Prostate gland (tissue), 2 donors: ENCODE measurements at regions not wholly inside any gene's neighbourhood (a gene's known extent, or its start where the extent isn't known, plus 50 kb on each side); places are given as distances from the start of the nearest gene placed in this dataset.

Experiments used
- DNase-seq: peaks from one replicate; pipeline ENCODE4 v3.0.0-alpha.2; 2019; ENCODE audit warnings: low spot score
- H3K27ac ChIP-seq, 2 donors: fragments of 200-600 bp; sonication (generic); 2 replicates each; pipeline ENCODE4 v1.5.1; 2017 to 2019
- H3K27me3 ChIP-seq: fragments of 200-600 bp; sonication (generic); replicated peaks from 2 replicates; pipeline ENCODE4 v1.5.1; 2019; ENCODE audit not compliant: insufficient read depth
- H3K36me3 ChIP-seq, 2 donors: fragments of 200-600 bp; sonication (generic); 1 replicate in 1 of 2; 2 replicates in 1 of 2; pipeline versions ENCODE4 v1.5.1 to v1.8.1; 2017 to 2019
- H3K4me1 ChIP-seq: fragments of 200-600 bp; sonication (generic); replicated peaks from 2 replicates; pipeline ENCODE4 v1.5.1; 2019
- H3K4me3 ChIP-seq, 2 donors: fragments of 200-600 bp; sonication (generic); 2 replicates each; pipeline ENCODE4 v1.5.1; 2017 to 2019
- H3K9me3 ChIP-seq: fragments of 200-600 bp; sonication (generic); 2 replicates; pipeline ENCODE4 v1.5.1; 2017
- CTCF ChIP-seq, 4 experiments: fragments of 200-600 bp in 2 of 4; fragments of 450-650 bp in 2 of 4; sonication (generic) in 2 of 4; IDR thresholded peaks; 1 replicate in 3 of 4; 2 replicates in 1 of 4; pipeline ENCODE4 v1.5.1; 2016 to 2019; ENCODE audit warnings: antibody characterized with exemption in 4 of 4, mild to moderate bottlenecking in 2 of 4, moderate library complexity in 2 of 4
- POLR2A ChIP-seq: fragments of 450-650 bp; IDR thresholded peaks from one replicate; pipeline ENCODE4 v1.6.1; 2016; ENCODE audit warnings: antibody characterized with exemption, mild to moderate bottlenecking
- POLR2AphosphoS5 ChIP-seq: sonication (generic); formaldehyde crosslinking; IDR thresholded peaks from one replicate; pipeline ENCODE4 v1.6.1; 2017; ENCODE audit warnings: antibody characterized with exemption
- WGBS: methylation state at CpG from one replicate; pipeline ENCODE4 v1.1.5; 2018; 5-methylcytosine and 5-hydroxymethylcytosine counted together
- intact Hi-C: fragments of 100-400 bp; cut with DNase I; formaldehyde crosslinking; loops from one replicate; pipeline ENCODE4 v1.14.2; 2022

- no peaks in the 10 kb centered on the region for H3K27me3 ChIP-seq
- H3K27ac ChIP-seq, result no peak overlapping the region
- WGBS, result 0% methylated on average over 1 of the region's 1 CpG
- intact Hi-C loops, result no loop called here
- H3K4me3 ChIP-seq, result no peak overlapping the region
- DNase-seq, result no peak
- TF ChIP-seq POLR2AphosphoS5 (no peak), POLR2A (no peak)
- no peaks in the 10 kb centered on the region for H3K4me1 ChIP-seq
- H3K9me3 ChIP-seq, result no peaks in the 10 kb centered on the region
- H3K36me3 ChIP-seq, result no peaks in the 10 kb centered on the region
These were observed 655.8 kb downstream of the BRINP3 start for GRCh38 chr1:189821833-189822232.

GRCh38 chr1:189834813-189835212 is 642.9 kb downstream of the BRINP3 start:
- WGBS, result 62% methylated on average over 4 of the region's 4 CpGs
- no peaks in the 10 kb centered on the region for H3K9me3 ChIP-seq
- H3K36me3 ChIP-seq, result no peaks in the 10 kb centered on the region
- H3K4me1 ChIP-seq, result no peaks in the 10 kb centered on the region
- no peak overlapping the region for H3K4me3 ChIP-seq
- H3K27me3 ChIP-seq, result no peaks in the 10 kb centered on the region
- no peak overlapping the region for H3K27ac ChIP-seq
- DNase-seq, result no peak
- TF ChIP-seq POLR2A (no peak), CTCF (IDR thresholded peaks at IDR 0.05) (no peak), POLR2AphosphoS5 (no peak)
- intact Hi-C loops, result no loop called here

GRCh38 chr1:189847613-189848012 is 630.1 kb downstream of the BRINP3 start:
- H3K27ac ChIP-seq, result no peak overlapping the region
- 94% methylated on average over 2 of the region's 2 CpGs for WGBS
- no peaks in the 10 kb centered on the region for H3K4me1 ChIP-seq
- no peaks in the 10 kb centered on the region for H3K27me3 ChIP-seq
- H3K4me3 ChIP-seq, result no peak overlapping the region
- H3K36me3 ChIP-seq, result no peaks in the 10 kb centered on the region
- DNase-seq, result no peak
- no peaks in the 10 kb centered on the region for H3K9me3 ChIP-seq
- intact Hi-C loops, result no loop called here
- TF ChIP-seq POLR2A (no peak), POLR2AphosphoS5 (no peak), CTCF (IDR thresholded peaks at IDR 0.05) (no peak)

- Histone ChIP-seq H3K27me3 (no peaks in the 10 kb centered on the region), H3K9me3 (no peaks in the 10 kb centered on the region), H3K27ac (no peak overlapping the region), H3K4me1 (no peaks in the 10 kb centered on the region), H3K36me3 (no peaks in the 10 kb centered on the region), H3K4me3 (no peak overlapping the region)
- no peak for DNase-seq
- TF ChIP-seq POLR2A (no peak), POLR2AphosphoS5 (no peak), CTCF (IDR thresholded peaks at IDR 0.05) (no peak)
- intact Hi-C loops, result no loop called here
- WGBS, result 70% methylated on average over 3 of the region's 3 CpGs
These were observed 625.8 kb downstream of the BRINP3 start for GRCh38 chr1:189851806-189852367.

GRCh38 chr1:189859385-189859977 is 618.2 kb downstream of the BRINP3 start:
- no peak overlapping the region for H3K4me3 ChIP-seq
- no peaks in the 10 kb centered on the region for H3K27me3 ChIP-seq
- no peaks in the 10 kb centered on the region for H3K36me3 ChIP-seq
- no peak overlapping the region for H3K27ac ChIP-seq
- no peaks in the 10 kb centered on the region for H3K9me3 ChIP-seq
- intact Hi-C loops, result no loop called here
- H3K4me1 ChIP-seq, result no peaks in the 10 kb centered on the region
- DNase-seq, result no peak
- 100% methylated on average over 1 of the region's 1 CpG for WGBS
- TF ChIP-seq POLR2A (no peak), CTCF (IDR thresholded peaks at IDR 0.05) (no peak), POLR2AphosphoS5 (no peak)
